Hepatocyte (in vitro differentiated cells): ENCODE measurements at regions not wholly inside any gene's neighbourhood (a gene's known extent, or its start where the extent isn't known, plus 50 kb on each side); places are given as distances from the start of the nearest gene placed in this dataset.

Source experiments
- DNase-seq: peaks from one replicate; pipeline ENCODE4 v3.0.0-alpha.2; 2016; ENCODE audit warnings: low spot score
- H2AFZ ChIP-seq: fragments of 200-600 bp; sonication (generic); 2 replicates; pipeline ENCODE4 v1.6.0; 2016; ENCODE audit warnings: antibody characterized with exemption, mild to moderate bottlenecking
- H3K27ac ChIP-seq: fragments of 200-600 bp; sonication (generic); 2 replicates; pipeline ENCODE4 v1.5.1; 2016; ENCODE audit warnings: mild to moderate bottlenecking
- H3K27me3 ChIP-seq: fragments of 200-600 bp; sonication (generic); 2 replicates; pipeline ENCODE4 v1.6.1; 2016
- H3K36me3 ChIP-seq: fragments of 200-600 bp; sonication (generic); replicated peaks from 2 replicates; pipeline ENCODE4 v1.5.1; 2016; ENCODE audit warnings: low read depth; ENCODE audit not compliant: insufficient read depth
- H3K4me1 ChIP-seq: fragments of 200-600 bp; sonication (generic); 2 replicates; pipeline ENCODE4 v1.5.1; 2016; ENCODE audit warnings: mild to moderate bottlenecking, moderate library complexity; ENCODE audit not compliant: insufficient read depth
- H3K4me2 ChIP-seq: fragments of 200-600 bp; sonication (generic); 2 replicates; pipeline ENCODE4 v1.6.0; 2016
- H3K4me3 ChIP-seq: fragments of 200-600 bp; sonication (generic); 2 replicates; pipeline ENCODE4 v1.5.1; 2016; ENCODE audit warnings: mild to moderate bottlenecking
- H3K79me2 ChIP-seq: fragments of 200-600 bp; sonication (generic); 2 replicates; pipeline ENCODE4 v1.6.0; 2017; ENCODE audit warnings: mild to moderate bottlenecking
- H3K9me2 ChIP-seq: fragments of 200-600 bp; sonication (generic); replicated peaks from 2 replicates; pipeline ENCODE4 v1.6.0; 2017; ENCODE audit warnings: mild to moderate bottlenecking; ENCODE audit not compliant: insufficient read depth
- H3K9me3 ChIP-seq: fragments of 200-600 bp; sonication (generic); 2 replicates; pipeline ENCODE4 v1.5.1; 2016; ENCODE audit warnings: low read depth, mild to moderate bottlenecking
- H4K20me1 ChIP-seq: fragments of 200-600 bp; sonication (generic); 2 replicates; pipeline ENCODE4 v1.6.0; 2016; ENCODE audit warnings: mild to moderate bottlenecking; ENCODE audit not compliant: insufficient read depth, poor library complexity, severe bottlenecking
- EZH2 ChIP-seq: fragments of 200-600 bp; sonication (generic); IDR thresholded peaks from 2 replicates; pipeline ENCODE4 v1.6.1; 2016; ENCODE audit warnings: antibody characterized with exemption, mild to moderate bottlenecking, borderline replicate concordance
- EZH2phosphoT487 ChIP-seq: fragments of 200-600 bp; sonication (generic); IDR thresholded peaks from one replicate; pipeline ENCODE4 v1.6.1; 2018; ENCODE audit warnings: antibody characterized with exemption, mild to moderate bottlenecking, low read depth, moderate library complexity; ENCODE audit not compliant: unreplicated experiment, severe bottlenecking
- WGBS: methylation state at CpG from one replicate; pipeline ENCODE4 v1.1.6; 2016; ENCODE audit warnings: low lambda C conversion rate; ENCODE audit errors: missing lambda C conversion rate; 5-methylcytosine and 5-hydroxymethylcytosine counted together
- TF ChIP-seq, protein P1 (sequence below): fragments of 200-600 bp; sonication (generic); IDR thresholded peaks from 2 replicates; pipeline ENCODE4 v1.5.1; 2016; ENCODE audit warnings: antibody characterized with exemption, mild to moderate bottlenecking; ENCODE audit not compliant: poor library complexity

- no peaks in the 10 kb centered on the region for H3K36me3 ChIP-seq
- no peak overlapping the region for H3K4me2 ChIP-seq
- H3K79me2 ChIP-seq = no peaks in the 10 kb centered on the region
- no peaks in the 10 kb centered on the region for H3K4me1 ChIP-seq
- no peak overlapping the region for H3K27ac ChIP-seq
- no peak for DNase-seq
- H4K20me1 ChIP-seq = no peaks in the 10 kb centered on the region
- no peaks in the 10 kb centered on the region for H3K9me2 ChIP-seq
- no peaks in the 10 kb centered on the region for H3K9me3 ChIP-seq
- no peaks in the 10 kb centered on the region for H3K27me3 ChIP-seq
- H2AFZ ChIP-seq = no peak overlapping the region
- 83% methylated on average over 4 of the region's 4 CpGs for WGBS
- TF ChIP-seq, protein P1, sequence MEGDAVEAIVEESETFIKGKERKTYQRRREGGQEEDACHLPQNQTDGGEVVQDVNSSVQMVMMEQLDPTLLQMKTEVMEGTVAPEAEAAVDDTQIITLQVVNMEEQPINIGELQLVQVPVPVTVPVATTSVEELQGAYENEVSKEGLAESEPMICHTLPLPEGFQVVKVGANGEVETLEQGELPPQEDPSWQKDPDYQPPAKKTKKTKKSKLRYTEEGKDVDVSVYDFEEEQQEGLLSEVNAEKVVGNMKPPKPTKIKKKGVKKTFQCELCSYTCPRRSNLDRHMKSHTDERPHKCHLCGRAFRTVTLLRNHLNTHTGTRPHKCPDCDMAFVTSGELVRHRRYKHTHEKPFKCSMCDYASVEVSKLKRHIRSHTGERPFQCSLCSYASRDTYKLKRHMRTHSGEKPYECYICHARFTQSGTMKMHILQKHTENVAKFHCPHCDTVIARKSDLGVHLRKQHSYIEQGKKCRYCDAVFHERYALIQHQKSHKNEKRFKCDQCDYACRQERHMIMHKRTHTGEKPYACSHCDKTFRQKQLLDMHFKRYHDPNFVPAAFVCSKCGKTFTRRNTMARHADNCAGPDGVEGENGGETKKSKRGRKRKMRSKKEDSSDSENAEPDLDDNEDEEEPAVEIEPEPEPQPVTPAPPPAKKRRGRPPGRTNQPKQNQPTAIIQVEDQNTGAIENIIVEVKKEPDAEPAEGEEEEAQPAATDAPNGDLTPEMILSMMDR = no peak
- no peak for TF ChIP-seq EZH2
- TF ChIP-seq EZH2phosphoT487 = no peak
- no peak overlapping the region for H3K4me3 ChIP-seq
Measured at GRCh38 chr4:173763389-173763788, 233.4 kb upstream of the HAND2 start.

GRCh38 chr4:173761938-173762337 lies 231.9 kb upstream of the HAND2 start:
- Histone ChIP-seq H3K27me3 (no peaks in the 10 kb centered on the region), H3K4me2 (no peak overlapping the region), H3K4me1 (no peaks in the 10 kb centered on the region), H3K27ac (no peak overlapping the region), H2AFZ (no peak overlapping the region), H3K9me3 (no peaks in the 10 kb centered on the region), H4K20me1 (no peaks in the 10 kb centered on the region), H3K79me2 (no peaks in the 10 kb centered on the region), H3K9me2 (no peaks in the 10 kb centered on the region), H3K36me3 (no peaks in the 10 kb centered on the region), H3K4me3 (no peak overlapping the region)
- DNase-seq = no peak
- 89% methylated on average over 5 of the region's 5 CpGs for WGBS
- TF ChIP-seq EZH2 (no peak), EZH2phosphoT487 (no peak)
- TF ChIP-seq, protein P1 = no peak

DNA sequence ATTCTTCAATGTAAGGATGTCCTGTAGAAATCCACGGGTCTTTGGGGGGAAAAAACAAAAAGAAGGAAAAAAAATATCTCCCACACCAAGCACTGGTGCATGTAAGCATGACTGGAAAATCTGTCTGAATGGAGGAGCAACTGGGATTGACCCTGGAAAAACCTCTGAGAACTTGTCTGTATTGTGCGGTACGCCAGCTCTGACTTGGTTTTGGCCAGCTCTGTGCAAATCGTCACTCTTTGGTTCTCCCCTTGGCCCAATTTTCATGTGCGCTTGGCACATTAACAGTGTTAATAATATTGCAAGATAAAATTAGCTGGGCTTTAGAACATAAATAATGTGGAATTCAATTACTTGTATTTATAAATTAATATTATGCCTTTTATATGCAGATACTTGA lies 231.2 kb upstream of the HAND2 start:
- TF ChIP-seq EZH2 (no peak), EZH2phosphoT487 (no peak)
- TF ChIP-seq, protein P1 = no peak
- Histone ChIP-seq H4K20me1 (no peaks in the 10 kb centered on the region), H2AFZ (no peak overlapping the region), H3K27ac (no peak overlapping the region), H3K79me2 (no peaks in the 10 kb centered on the region), H3K9me2 (no peaks in the 10 kb centered on the region), H3K27me3 (no peaks in the 10 kb centered on the region), H3K9me3 (no peaks in the 10 kb centered on the region), H3K4me2 (no peak overlapping the region), H3K36me3 (no peaks in the 10 kb centered on the region), H3K4me1 (no peaks in the 10 kb centered on the region), H3K4me3 (no peak overlapping the region)
- WGBS = 97% methylated on average over 5 of the region's 5 CpGs
- DNase-seq = no peak

- no peaks in the 10 kb centered on the region for H4K20me1 ChIP-seq
- 69% methylated on average over 1 of the region's 1 CpG for WGBS
Measured at GRCh38 chr4:173758132-173758531, 228.1 kb upstream of the HAND2 start.

More at GRCh38 chr4:173758132-173758531, 228.1 kb upstream of the HAND2 start:
- Histone ChIP-seq H3K9me3 (no peaks in the 10 kb centered on the region), H3K9me2 (no peaks in the 10 kb centered on the region), H3K4me3 (no peak overlapping the region), H3K27ac (no peak overlapping the region), H3K36me3 (no peaks in the 10 kb centered on the region), H3K4me1 (no peaks in the 10 kb centered on the region), H2AFZ (no peak overlapping the region), H3K79me2 (no peaks in the 10 kb centered on the region), H3K4me2 (no peak overlapping the region), H3K27me3 (no peaks in the 10 kb centered on the region)
- no peak for DNase-seq
- TF ChIP-seq, protein P1 = no peak
- no peak for TF ChIP-seq EZH2phosphoT487
- TF ChIP-seq EZH2 = no peak
